Testis (tissue), 2 donors: ENCODE measurements at regions not wholly inside any gene's neighbourhood (a gene's known extent, or its start where the extent isn't known, plus 50 kb on each side); places are given as distances from the start of the nearest gene placed in this dataset.

ENCODE experiments used
- DNase-seq: peaks from one replicate; pipeline ENCODE4 v3.0.0-alpha.2; 2019
- H3K27ac ChIP-seq, 2 donors: fragments of 200-600 bp; sonication (generic); one replicate each; pipeline ENCODE4 v1.5.1; 2019
- H3K27me3 ChIP-seq: fragments of 200-600 bp; sonication (generic); one replicate; pipeline ENCODE4 v1.5.1; 2019
- H3K36me3 ChIP-seq: fragments of 200-600 bp; sonication (generic); one replicate; pipeline ENCODE4 v1.5.1; 2017; ENCODE audit warnings: low read depth; ENCODE audit errors: missing control alignments
- H3K4me1 ChIP-seq: fragments of 200-600 bp; sonication (generic); one replicate; pipeline ENCODE4 v1.5.1; 2019
- H3K4me3 ChIP-seq, 2 donors: fragments of 200-600 bp; sonication (generic); one replicate each; pipeline ENCODE4 v1.5.1; 2017 to 2019
- H3K9me3 ChIP-seq: fragments of 200-600 bp; sonication (generic); one replicate; pipeline ENCODE4 v1.5.1; 2017
- POLR2A ChIP-seq: fragments of 450-650 bp; IDR thresholded peaks from one replicate; pipeline ENCODE4 v1.6.1; 2017; ENCODE audit warnings: antibody characterized with exemption, mild to moderate bottlenecking, moderate library complexity
- WGBS, 2 donors: methylation state at CpG; one replicate each; pipeline ENCODE4 v1.1.5; 2018; 5-methylcytosine and 5-hydroxymethylcytosine counted together
- intact Hi-C: fragments of 100-400 bp; cut with DNase I; formaldehyde crosslinking; loops from one replicate; pipeline ENCODE4 v1.15.1; 2023; ENCODE audit warnings: low total_unique reads
- microRNA-seq, 2 donors: library from miRNA; unstranded; fragments of <30 nt; microRNA quantifications; one replicate each; pipeline ENCODE4, GENCODE V29; 2016; ENCODE audit warnings: borderline number of aligned reads in 2 of 2, borderline replicate concordance in 1 of 2
- small RNA-seq, 2 donors: library from RNA; depleted of rRNA; stranded (forward); fragments of <200 nt; gene quantifications; one replicate each; pipeline ENCODE3, GENCODE V24; 2016
- TF ChIP-seq, protein P1 (sequence below), 3 experiments: fragments of 450-650 bp in 2 of 3; fragments of 200-600 bp in 1 of 3; sonication (generic) in 1 of 3; IDR thresholded peaks; one replicate each; pipeline ENCODE4 v1.5.1; 2016 to 2019; ENCODE audit warnings: antibody characterized with exemption in 3 of 3, mild to moderate bottlenecking in 2 of 3, moderate library complexity in 1 of 3

- 83% methylated on average over 4 of the region's 4 CpGs for WGBS, 2 donors
Measured at GRCh38 chr11:24437123-24437522, 59.7 kb upstream of the LUZP2 start.

More at GRCh38 chr11:24437123-24437522, 59.7 kb upstream of the LUZP2 start:
- no peak overlapping the region for H3K27ac ChIP-seq
- H3K36me3 ChIP-seq: no peaks in the 10 kb centered on the region
- TF ChIP-seq, protein P1, sequence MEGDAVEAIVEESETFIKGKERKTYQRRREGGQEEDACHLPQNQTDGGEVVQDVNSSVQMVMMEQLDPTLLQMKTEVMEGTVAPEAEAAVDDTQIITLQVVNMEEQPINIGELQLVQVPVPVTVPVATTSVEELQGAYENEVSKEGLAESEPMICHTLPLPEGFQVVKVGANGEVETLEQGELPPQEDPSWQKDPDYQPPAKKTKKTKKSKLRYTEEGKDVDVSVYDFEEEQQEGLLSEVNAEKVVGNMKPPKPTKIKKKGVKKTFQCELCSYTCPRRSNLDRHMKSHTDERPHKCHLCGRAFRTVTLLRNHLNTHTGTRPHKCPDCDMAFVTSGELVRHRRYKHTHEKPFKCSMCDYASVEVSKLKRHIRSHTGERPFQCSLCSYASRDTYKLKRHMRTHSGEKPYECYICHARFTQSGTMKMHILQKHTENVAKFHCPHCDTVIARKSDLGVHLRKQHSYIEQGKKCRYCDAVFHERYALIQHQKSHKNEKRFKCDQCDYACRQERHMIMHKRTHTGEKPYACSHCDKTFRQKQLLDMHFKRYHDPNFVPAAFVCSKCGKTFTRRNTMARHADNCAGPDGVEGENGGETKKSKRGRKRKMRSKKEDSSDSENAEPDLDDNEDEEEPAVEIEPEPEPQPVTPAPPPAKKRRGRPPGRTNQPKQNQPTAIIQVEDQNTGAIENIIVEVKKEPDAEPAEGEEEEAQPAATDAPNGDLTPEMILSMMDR (IDR thresholded peaks at IDR 0.05): no peak
- no peak for TF ChIP-seq POLR2A
- intact Hi-C loops: no loop called here
- H3K27me3 ChIP-seq: no peaks in the 10 kb centered on the region
- H3K9me3 ChIP-seq: no peaks in the 10 kb centered on the region
- no peak overlapping the region for H3K4me3 ChIP-seq
- no peak for DNase-seq
- no peaks in the 10 kb centered on the region for H3K4me1 ChIP-seq

Small RNAs in the stretch of these regions (microRNA-seq; reads per million reads assigned to microRNA genes)
- gene MIR8054: 0 reads per million in 2 donors

Small RNAs in the stretch of these regions (small RNA-seq; reads per million reads assigned to genes)
- gene AC100767.1 (0 reads per million in 2 donors), gene MIR8054 (0 reads per million in 2 donors), gene RNU6-783P (0 reads per million in 2 donors)
